ENCODE measurements at regions not wholly inside any gene's neighbourhood (a gene's known extent, or its start where the extent isn't known, plus 50 kb on each side); places are given as distances from the start of the nearest gene placed in this dataset.
"Not testable (repeated sequence)": the region's sequence is repeated elsewhere in the genome, so short reads cannot be mapped to it uniquely, and the experiment has no call there.

GRCh38 chrX:45524805-45525204, 324.1 kb upstream of the DIPK2B start:
- DNase-seq: no peak

- DNase-seq: no peak
Measured at GRCh38 chrX:45524296-45524695, 323.6 kb upstream of the DIPK2B start.

GRCh38 chrX:45518552-45518951, 317.9 kb upstream of the DIPK2B start:
- no peak for DNase-seq

- peak; percentile 57 for DNase-seq
Measured at GRCh38 chrX:45517090-45517973, 316.7 kb upstream of the DIPK2B start.

- peak; percentile 72 for DNase-seq
Measured at GRCh38 chrX:45515262-45516215, 314.9 kb upstream of the DIPK2B start.

- no peak for DNase-seq
Measured at GRCh38 chrX:45513042-45513441, 312.4 kb upstream of the DIPK2B start.

- DNase-seq: no peak
Measured at GRCh38 chrX:45508454-45508853, 307.8 kb upstream of the DIPK2B start.

- no peak for DNase-seq
Measured at GRCh38 chrX:45506149-45506730, 305.6 kb upstream of the DIPK2B start.

- no peak for DNase-seq
Measured at GRCh38 chrX:45505214-45505613, 304.5 kb upstream of the DIPK2B start.

- not testable (repeated sequence) for DNase-seq
Measured at GRCh38 chrX:45503787-45504362, 303.2 kb upstream of the DIPK2B start.

- no peak for DNase-seq
Measured at GRCh38 chrX:45502396-45502795, 301.7 kb upstream of the DIPK2B start.

GRCh38 chrX:45497290-45497689, 296.6 kb upstream of the DIPK2B start:
- DNase-seq: no peak

GRCh38 chrX:45485719-45486118, 285.0 kb upstream of the DIPK2B start:
- no peak for DNase-seq

- DNase-seq: peak; percentile 82
Measured at GRCh38 chrX:45479835-45480422, 279.3 kb upstream of the DIPK2B start.

- DNase-seq: peak; percentile 49
Measured at GRCh38 chrX:45479196-45479834, 278.6 kb upstream of the DIPK2B start.

- DNase-seq: no peak
Measured at GRCh38 chrX:45472968-45473367, 272.3 kb upstream of the DIPK2B start.

- DNase-seq: not testable (repeated sequence)
Measured at GRCh38 chrX:45467537-45467936, 266.9 kb upstream of the DIPK2B start.

GRCh38 chrX:45455732-45456131, 255.1 kb upstream of the DIPK2B start:
- DNase-seq: not testable (repeated sequence)

GRCh38 chrX:45454290-45454689, 253.6 kb upstream of the DIPK2B start:
- no peak for DNase-seq

- DNase-seq: no peak
Measured at GRCh38 chrX:45449982-45450381, 249.3 kb upstream of the DIPK2B start.

- DNase-seq: no peak
Measured at GRCh38 chrX:45447995-45448394, 247.3 kb upstream of the DIPK2B start.

GRCh38 chrX:45447331-45447730, 246.7 kb upstream of the DIPK2B start:
- no peak for DNase-seq

Measured in kidney glomerular epithelial cell (primary cell).